Breast epithelium (tissue), 3 donors: ENCODE measurements at regions not wholly inside any gene's neighbourhood (a gene's known extent, or its start where the extent isn't known, plus 50 kb on each side); places are given as distances from the start of the nearest gene placed in this dataset.

Experiments
- CTCF ChIP-seq, 3 donors: fragments of 450-650 bp; IDR thresholded peaks; one replicate each; pipeline ENCODE4 v1.5.1; 2016 to 2017; ENCODE audit warnings: antibody characterized with exemption in 3 of 3, mild to moderate bottlenecking in 3 of 3, moderate library complexity in 3 of 3
- POLR2A ChIP-seq: fragments of 450-650 bp; IDR thresholded peaks from one replicate; pipeline ENCODE4 v1.6.1; 2016; ENCODE audit warnings: antibody characterized with exemption, mild to moderate bottlenecking, moderate library complexity
- POLR2AphosphoS5 ChIP-seq, 3 donors: sonication (generic); formaldehyde crosslinking; IDR thresholded peaks; one replicate each; pipeline ENCODE4 v1.6.1; 2017; ENCODE audit warnings: antibody characterized with exemption in 3 of 3

- TF ChIP-seq POLR2A, result no peak
- TF ChIP-seq CTCF (IDR thresholded peaks at IDR 0.05), result no peak
- no peak for TF ChIP-seq POLR2AphosphoS5 (IDR thresholded peaks at IDR 0.05)
These were observed 304.9 kb downstream of the IPMK start for GRCh38 chr10:57962839-57963238.
